Thyroid gland (tissue), 4 donors: ENCODE measurements at regions not wholly inside any gene's neighbourhood (a gene's known extent, or its start where the extent isn't known, plus 50 kb on each side); places are given as distances from the start of the nearest gene placed in this dataset.

ENCODE experiments used
- DNase-seq, 2 donors: peaks; one replicate each; pipeline ENCODE4 v3.0.0-alpha.2; 2019
- H3K27ac ChIP-seq, 3 donors: fragments of 200-600 bp; sonication (generic); 1 replicate in 2 of 3; 2 replicates in 1 of 3; pipeline ENCODE4 v1.5.1; 2016 to 2019; ENCODE audit warnings: mild to moderate bottlenecking in 1 of 3, moderate library complexity in 1 of 3
- H3K27me3 ChIP-seq: fragments of 200-600 bp; sonication (generic); one replicate; pipeline ENCODE4 v1.5.1; 2019
- H3K36me3 ChIP-seq, 2 donors: fragments of 200-600 bp; sonication (generic); one replicate each; pipeline ENCODE4 v1.5.1; 2016 to 2019
- H3K4me1 ChIP-seq, 2 donors: fragments of 200-600 bp; sonication (generic); one replicate each; pipeline ENCODE4 v1.5.1; 2017 to 2019
- H3K4me3 ChIP-seq, 3 donors: fragments of 200-600 bp; sonication (generic); replicated peaks in 1 of 3; 1 replicate in 2 of 3; 2 replicates in 1 of 3; pipeline ENCODE4 v1.5.1; 2016; ENCODE audit warnings: mild to moderate bottlenecking in 1 of 3
- H3K9me3 ChIP-seq: fragments of 200-600 bp; sonication (generic); one replicate; pipeline ENCODE4 v1.5.1; 2017
- CTCF ChIP-seq, 6 experiments: fragments of 200-600 bp in 3 of 6; fragments of 450-650 bp in 3 of 6; sonication (generic) in 3 of 6; IDR thresholded peaks; one replicate each; pipeline ENCODE4 v1.5.1; 2016 to 2019; ENCODE audit warnings: antibody characterized with exemption in 6 of 6, mild to moderate bottlenecking in 2 of 6, inconsistent platforms in 1 of 6, moderate library complexity in 1 of 6
- POLR2A ChIP-seq, 2 donors: fragments of 450-650 bp; IDR thresholded peaks; one replicate each; pipeline ENCODE4 v1.6.1; 2017; ENCODE audit warnings: antibody characterized with exemption in 2 of 2, mild to moderate bottlenecking in 2 of 2, moderate library complexity in 1 of 2
- WGBS, 2 donors: methylation state at CpG; one replicate each; pipeline ENCODE4 v1.1.5; 2017; 5-methylcytosine and 5-hydroxymethylcytosine counted together
- intact Hi-C: fragments of 100-400 bp; cut with DNase I; formaldehyde crosslinking; loops from one replicate; pipeline ENCODE4 v1.15.1; 2023

- Histone ChIP-seq H3K4me3 (no peak overlapping the region), H3K36me3 (no peaks in the 10 kb centered on the region), H3K4me1 (no peaks in the 10 kb centered on the region), H3K27me3 (no peaks in the 10 kb centered on the region), H3K9me3 (no peaks in the 10 kb centered on the region), H3K27ac (no peak overlapping the region)
- intact Hi-C loops = no loop called here
- no peak for DNase-seq
- 61 to 62% methylated on average over 2 of the region's 2 CpGs for WGBS, 2 donors
- TF ChIP-seq POLR2A (IDR thresholded peaks at IDR 0.05) (no peak), CTCF (IDR thresholded peaks at IDR 0.05) (no peak)
Measured at GRCh38 chr13:78160793-78161192, 242.2 kb upstream of the EDNRB start.

GRCh38 chr13:78152415-78152814, 233.8 kb upstream of the EDNRB start:
- TF ChIP-seq CTCF (IDR thresholded peaks at IDR 0.05) = no peak
- no peak for TF ChIP-seq POLR2A (IDR thresholded peaks at IDR 0.05)
- WGBS, 2 donors = 86 to 94% methylated on average over 2 of the region's 2 CpGs
- H3K27ac ChIP-seq = no peak overlapping the region
- no peaks in the 10 kb centered on the region for H3K27me3 ChIP-seq
- no peak overlapping the region for H3K4me3 ChIP-seq
- DNase-seq = no peak
- no peaks in the 10 kb centered on the region for H3K4me1 ChIP-seq
- no peaks in the 10 kb centered on the region for H3K36me3 ChIP-seq
- H3K9me3 ChIP-seq = no peaks in the 10 kb centered on the region
- intact Hi-C loops = no loop called here

GRCh38 chr13:78147905-78148304, 229.3 kb upstream of the EDNRB start:
- Histone ChIP-seq H3K4me3 (no peak overlapping the region), H3K36me3 (no peaks in the 10 kb centered on the region), H3K27ac (no peak overlapping the region), H3K27me3 (no peaks in the 10 kb centered on the region), H3K9me3 (no peaks in the 10 kb centered on the region), H3K4me1 (no peaks in the 10 kb centered on the region)
- TF ChIP-seq POLR2A (IDR thresholded peaks at IDR 0.05) (no peak), CTCF (IDR thresholded peaks at IDR 0.05) (no peak)
- no peak for DNase-seq
- intact Hi-C loops = loop anchor here (10.0 kb wide), 1 partner anchor 607 kb away; no protein-coding TSS in a partner anchor

- Histone ChIP-seq H3K27me3 (no peaks in the 10 kb centered on the region), H3K36me3 (no peaks in the 10 kb centered on the region), H3K9me3 (no peaks in the 10 kb centered on the region), H3K4me1 (no peaks in the 10 kb centered on the region), H3K27ac (no peak overlapping the region), H3K4me3 (no peak overlapping the region)
- no peak for DNase-seq
- WGBS, 2 donors = 88 to 93% methylated on average over 1 of the region's 1 CpG
- TF ChIP-seq CTCF (IDR thresholded peaks at IDR 0.05) (no peak), POLR2A (IDR thresholded peaks at IDR 0.05) (no peak)
- intact Hi-C loops = loop anchor here (10.0 kb wide), 1 partner anchor 610 kb away; no protein-coding TSS in a partner anchor
Measured at GRCh38 chr13:78145276-78145675, 226.6 kb upstream of the EDNRB start.

- no peaks in the 10 kb centered on the region for H3K27me3 ChIP-seq
- no peak overlapping the region for H3K27ac ChIP-seq
- TF ChIP-seq CTCF (IDR thresholded peaks at IDR 0.05) (no peak), POLR2A (IDR thresholded peaks at IDR 0.05) (no peak)
- 29 to 47% methylated on average over 2 of the region's 2 CpGs for WGBS, 2 donors
- H3K9me3 ChIP-seq = no peaks in the 10 kb centered on the region
- intact Hi-C loops = loop anchor here (5.0 to 10.0 kb wide), 2 partner anchors 615 to 838 kb away; no protein-coding TSS in a partner anchor
- no peak for DNase-seq
- H3K36me3 ChIP-seq = no peaks in the 10 kb centered on the region
- no peak overlapping the region for H3K4me3 ChIP-seq
- H3K4me1 ChIP-seq = no peaks in the 10 kb centered on the region
Measured at GRCh38 chr13:78139765-78140164, 221.1 kb upstream of the EDNRB start.
